H9 (cell line): ENCODE measurements at regions not wholly inside any gene's neighbourhood (a gene's known extent, or its start where the extent isn't known, plus 50 kb on each side); places are given as distances from the start of the nearest gene placed in this dataset.

Experiments
- DNase-seq: peaks from one replicate; pipeline ENCODE4 v3.0.0-alpha.2; 2017
- H2AFZ ChIP-seq: one replicate; pipeline ENCODE4 v1.6.1; 2013; ENCODE audit warnings: mild to moderate bottlenecking, low read length, control low read depth, moderate library complexity
- H2AK5ac ChIP-seq: 2 replicates; pipeline ENCODE4 v1.6.1; 2013; ENCODE audit warnings: low read length, control low read depth, mixed read lengths; ENCODE audit not compliant: insufficient read length
- H2BK120ac ChIP-seq: one replicate; pipeline ENCODE4 v1.6.1; 2013; ENCODE audit warnings: low read depth, mild to moderate bottlenecking, low read length, control low read depth, inconsistent platforms; ENCODE audit not compliant: poor library complexity, severe bottlenecking
- H2BK12ac ChIP-seq: 2 replicates; pipeline ENCODE4 v1.6.1; 2013; ENCODE audit warnings: low read length, control low read depth, mixed read lengths, low read depth; ENCODE audit not compliant: insufficient read length
- H2BK15ac ChIP-seq: 2 replicates; pipeline ENCODE4 v1.6.1; 2013; ENCODE audit warnings: low read depth, low read length, control low read depth
- H2BK20ac ChIP-seq: one replicate; pipeline ENCODE4 v1.6.1; 2013; ENCODE audit warnings: low read depth, mild to moderate bottlenecking, low read length, control low read depth, inconsistent platforms; ENCODE audit not compliant: poor library complexity, severe bottlenecking
- H2BK5ac ChIP-seq: 2 replicates; pipeline ENCODE4 v1.6.1; 2013; ENCODE audit warnings: low read length, control low read depth, mixed read lengths; ENCODE audit not compliant: insufficient read length
- H3K14ac ChIP-seq: 2 replicates; pipeline ENCODE4 v1.6.1; 2013; ENCODE audit warnings: low read length, control low read depth; ENCODE audit not compliant: insufficient read depth
- H3K18ac ChIP-seq: 2 replicates; pipeline ENCODE4 v1.6.1; 2013; ENCODE audit warnings: low read depth, mild to moderate bottlenecking, mixed read lengths, low read length, control low read depth; ENCODE audit not compliant: insufficient read length
- H3K23ac ChIP-seq: 2 replicates; pipeline ENCODE4 v1.6.1; 2013; ENCODE audit warnings: low read length, control low read depth, mixed read lengths, low read depth; ENCODE audit not compliant: insufficient read length
- H3K23me2 ChIP-seq: 2 replicates; pipeline ENCODE4 v1.6.1; 2013; ENCODE audit warnings: low read depth, mild to moderate bottlenecking, mixed read lengths, low read length, control low read depth; ENCODE audit not compliant: insufficient read length, poor library complexity, severe bottlenecking
- H3K27ac ChIP-seq: 2 replicates; pipeline ENCODE4 v1.5.1; 2013; ENCODE audit warnings: low read length, control low read depth, mixed read lengths, low read depth; ENCODE audit not compliant: insufficient read length
- H3K27me3 ChIP-seq: 2 replicates; pipeline ENCODE4 v1.6.1; 2013; ENCODE audit warnings: low read length, control low read depth, inconsistent platforms; ENCODE audit not compliant: insufficient read depth
- H3K4ac ChIP-seq: 2 replicates; pipeline ENCODE4 v1.6.1; 2013; ENCODE audit warnings: low read depth, mild to moderate bottlenecking, control low read depth, inconsistent platforms, low read length, moderate library complexity
- H3K4me1 ChIP-seq: 2 replicates; pipeline ENCODE4 v1.6.1; 2013; ENCODE audit warnings: low read length, control low read depth, inconsistent platforms; ENCODE audit not compliant: insufficient read depth
- H3K4me2 ChIP-seq: 2 replicates; pipeline ENCODE4 v1.6.1; 2013; ENCODE audit warnings: low read length, control low read depth, mixed read lengths; ENCODE audit not compliant: insufficient read length, insufficient read depth
- H3K56ac ChIP-seq: 2 replicates; pipeline ENCODE4 v1.6.1; 2013; ENCODE audit warnings: low read depth, mild to moderate bottlenecking, mixed read lengths, low read length, control low read depth; ENCODE audit not compliant: insufficient read length
- H3K79me1 ChIP-seq: 2 replicates; pipeline ENCODE4 v1.6.1; 2013; ENCODE audit warnings: low read depth, mild to moderate bottlenecking, moderate library complexity, low read length, control low read depth, inconsistent platforms; ENCODE audit not compliant: insufficient read depth, poor library complexity, severe bottlenecking
- H3K79me2 ChIP-seq: 2 replicates; pipeline ENCODE4 v1.6.1; 2013; ENCODE audit warnings: low read length, control low read depth, inconsistent platforms; ENCODE audit not compliant: insufficient read depth
- H3K9ac ChIP-seq: 2 replicates; pipeline ENCODE4 v1.6.1; 2013; ENCODE audit warnings: low read length, control low read depth, mixed read lengths; ENCODE audit not compliant: insufficient read length; ENCODE audit errors: extremely low read depth
- H3K9me3 ChIP-seq: one replicate; pipeline ENCODE4 v1.6.1; 2013; ENCODE audit warnings: low read depth, low read length, inconsistent platforms; ENCODE audit not compliant: control insufficient read depth
- H3T11ph ChIP-seq: one replicate; pipeline ENCODE4 v1.6.1; 2013; ENCODE audit warnings: mild to moderate bottlenecking, low read length, control low read depth, inconsistent platforms
- H4K20me1 ChIP-seq: one replicate; pipeline ENCODE4 v1.6.1; 2013; ENCODE audit not compliant: control insufficient read depth, insufficient read length, insufficient read depth
- H4K5ac ChIP-seq: 2 replicates; pipeline ENCODE4 v1.6.1; 2013; ENCODE audit warnings: low read depth, mild to moderate bottlenecking, mixed read lengths, low read length, control low read depth; ENCODE audit not compliant: insufficient read length
- H4K8ac ChIP-seq: replicated peaks from 2 replicates; pipeline ENCODE4 v1.6.1; 2013; ENCODE audit warnings: low read length, control low read depth, mixed read lengths, low read depth; ENCODE audit not compliant: insufficient read length
- H4K91ac ChIP-seq: 2 replicates; pipeline ENCODE4 v1.6.1; 2013; ENCODE audit warnings: low read depth, mild to moderate bottlenecking, moderate library complexity, mixed read lengths, low read length, control low read depth; ENCODE audit not compliant: insufficient read length
- H3K27ac Mint-ChIP-seq, 3 experiments: 2 replicates in 2 of 3; 3 replicates in 1 of 3; pipeline ENCODE4 v1.8.0; 2020 to 2021; ENCODE audit warnings: mixed read lengths in 3 of 3, mild to moderate bottlenecking in 1 of 3, moderate library complexity in 1 of 3
- H3K27me3 Mint-ChIP-seq: 2 replicates; pipeline ENCODE4 v1.8.0; 2021; ENCODE audit warnings: low read depth, mild to moderate bottlenecking, moderate library complexity, mixed read lengths
- H3K36me3 Mint-ChIP-seq, 3 experiments: 2 replicates in 2 of 3; 3 replicates in 1 of 3; pipeline ENCODE4 v1.8.0; 2020 to 2021; ENCODE audit warnings: low read depth in 3 of 3, mixed read lengths in 3 of 3; ENCODE audit not compliant: insufficient read depth in 1 of 3
- H3K4me1 Mint-ChIP-seq, 2 experiments: 2 replicates each; pipeline ENCODE4 v1.8.0; 2020; ENCODE audit warnings: mixed read lengths in 2 of 2
- H3K4me3 Mint-ChIP-seq, 2 experiments: 2 replicates in 1 of 2; 3 replicates in 1 of 2; pipeline ENCODE4 v1.8.0; 2020 to 2021; ENCODE audit warnings: mild to moderate bottlenecking in 2 of 2, mixed read lengths in 2 of 2, moderate library complexity in 1 of 2
- H3K9me3 Mint-ChIP-seq, 2 experiments: 2 replicates in 1 of 2; 3 replicates in 1 of 2; pipeline ENCODE4 v1.8.0; 2020; ENCODE audit warnings: mild to moderate bottlenecking in 2 of 2, mixed read lengths in 2 of 2, moderate library complexity in 1 of 2
- WGBS: extraction: QIAGEN DNeasy Blood & Tissue Kit; methylation state at CpG from one replicate; pipeline ENCODE4 v1.1.7; 2013; ENCODE audit warnings: missing lambda C conversion rate, low lambda C conversion rate, mixed read lengths; ENCODE audit not compliant: insufficient read length; ENCODE audit errors: extremely low coverage; 5-methylcytosine and 5-hydroxymethylcytosine counted together
- TF ChIP-seq, protein P1 (sequence below): fragments of 200-600 bp; sonication (generic); conservative IDR thresholded peaks from 3 replicates; pipeline ENCODE4 v1.8.0; 2021; ENCODE audit warnings: antibody characterized with exemption, mild to moderate bottlenecking

GRCh38 chr10:14384116-14384730 is 53.5 kb upstream of the FRMD4A start:
- Histone ChIP-seq H3K9ac (no peak overlapping the region), H3T11ph (no peak overlapping the region), H3K4me2 (no peak overlapping the region), H4K20me1 (no peaks in the 10 kb centered on the region), H4K91ac (no peak overlapping the region), H4K5ac (no peak overlapping the region), H3K4me1 (0 out of 2 replicates have a peak, but pooled peaks cover 3% of the 10 kb centered on the region), H4K8ac (no peak overlapping the region), H2BK15ac (no peak overlapping the region), H3K27me3 (no peaks in the 10 kb centered on the region), H2BK5ac (no peak overlapping the region), H3K4ac (no peak overlapping the region), H3K9me3 (no peaks in the 10 kb centered on the region), H3K79me1 (no peaks in the 10 kb centered on the region), H3K18ac (no peak overlapping the region), H3K14ac (no peak overlapping the region), H3K23ac (no peak overlapping the region), H3K27ac (no peak overlapping the region), H2BK12ac (no peak overlapping the region), H2BK120ac (no peak overlapping the region), H2AK5ac (no peak overlapping the region), H3K23me2 (no peaks in the 10 kb centered on the region), H2AFZ (no peak overlapping the region), H2BK20ac (no peak overlapping the region), H3K56ac (no peak overlapping the region), H3K79me2 (no peaks in the 10 kb centered on the region)
- Mint-ChIP-seq H3K4me1 (peaks cover 9 to 10% of the 10 kb centered on the region in 2 experiments), H3K27ac (no peak overlapping the region), H3K36me3 (no peaks in the 10 kb centered on the region), H3K9me3 (no peaks in the 10 kb centered on the region), H3K4me3 (no peak overlapping the region), H3K27me3 (peaks cover 2% of the 10 kb centered on the region; the same call in 1 of the 2 replicates)
- TF ChIP-seq, protein P1, sequence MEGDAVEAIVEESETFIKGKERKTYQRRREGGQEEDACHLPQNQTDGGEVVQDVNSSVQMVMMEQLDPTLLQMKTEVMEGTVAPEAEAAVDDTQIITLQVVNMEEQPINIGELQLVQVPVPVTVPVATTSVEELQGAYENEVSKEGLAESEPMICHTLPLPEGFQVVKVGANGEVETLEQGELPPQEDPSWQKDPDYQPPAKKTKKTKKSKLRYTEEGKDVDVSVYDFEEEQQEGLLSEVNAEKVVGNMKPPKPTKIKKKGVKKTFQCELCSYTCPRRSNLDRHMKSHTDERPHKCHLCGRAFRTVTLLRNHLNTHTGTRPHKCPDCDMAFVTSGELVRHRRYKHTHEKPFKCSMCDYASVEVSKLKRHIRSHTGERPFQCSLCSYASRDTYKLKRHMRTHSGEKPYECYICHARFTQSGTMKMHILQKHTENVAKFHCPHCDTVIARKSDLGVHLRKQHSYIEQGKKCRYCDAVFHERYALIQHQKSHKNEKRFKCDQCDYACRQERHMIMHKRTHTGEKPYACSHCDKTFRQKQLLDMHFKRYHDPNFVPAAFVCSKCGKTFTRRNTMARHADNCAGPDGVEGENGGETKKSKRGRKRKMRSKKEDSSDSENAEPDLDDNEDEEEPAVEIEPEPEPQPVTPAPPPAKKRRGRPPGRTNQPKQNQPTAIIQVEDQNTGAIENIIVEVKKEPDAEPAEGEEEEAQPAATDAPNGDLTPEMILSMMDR = no peak
- no CpG with 5 or more reads among the region's 3 CpGs for WGBS
- DNase-seq = no peak
